HuH-7 (cell line): ENCODE measurements at regions not wholly inside any gene's neighbourhood (a gene's known extent, or its start where the extent isn't known, plus 50 kb on each side); places are given as distances from the start of the nearest gene placed in this dataset.

Experiments used
- DNase-seq: peaks from one replicate; pipeline ENCODE4 v3.0.0; 2011; ENCODE audit warnings: low spot score

GRCh38 chr14:65281991-65282895 is 130.3 kb upstream of the FUT8 start:
- DNase-seq: no peak

- DNase-seq: no peak
Measured at GRCh38 chr14:65282896-65283253, 129.7 kb upstream of the FUT8 start.

- no peak for DNase-seq
Measured at GRCh38 chr14:65286443-65286842, 126.1 kb upstream of the FUT8 start.

- no peak for DNase-seq
Measured at GRCh38 chr14:65287264-65288131, 125.0 kb upstream of the FUT8 start.

GRCh38 chr14:65290830-65291229 is 121.7 kb upstream of the FUT8 start:
- no peak for DNase-seq

GRCh38 chr14:65291531-65291930 is 121.0 kb upstream of the FUT8 start:
- no peak for DNase-seq

GRCh38 chr14:65294816-65295215 is 117.7 kb upstream of the FUT8 start:
- no peak for DNase-seq

GRCh38 chr14:65296402-65296801 is 116.1 kb upstream of the FUT8 start:
- no peak for DNase-seq

- no peak for DNase-seq
Measured at GRCh38 chr14:65296876-65297275, 115.7 kb upstream of the FUT8 start.

- DNase-seq: peak; percentile 42
Measured at GRCh38 chr14:65297744-65298143, 114.8 kb upstream of the FUT8 start.

- no peak for DNase-seq
Measured at GRCh38 chr14:65299826-65300225, 112.7 kb upstream of the FUT8 start.

- peak; percentile 30 for DNase-seq
Measured at GRCh38 chr14:65301862-65302539, 110.5 kb upstream of the FUT8 start.

- DNase-seq: no peak
Measured at GRCh38 chr14:65302571-65303189, 109.8 kb upstream of the FUT8 start.

- DNase-seq: no peak
Measured at GRCh38 chr14:65303190-65303898, 109.2 kb upstream of the FUT8 start.

GRCh38 chr14:65303899-65304222 is 108.7 kb upstream of the FUT8 start:
- DNase-seq: no peak

GRCh38 chr14:65304239-65304638 is 108.3 kb upstream of the FUT8 start:
- no peak for DNase-seq

GRCh38 chr14:65304963-65305362 is 107.6 kb upstream of the FUT8 start:
- DNase-seq: no peak

GRCh38 chr14:65308536-65308935 is 104.0 kb upstream of the FUT8 start:
- DNase-seq: no peak

- no peak for DNase-seq
Measured at GRCh38 chr14:65310568-65310967, 102.0 kb upstream of the FUT8 start.

GRCh38 chr14:65312859-65313258 is 99.7 kb upstream of the FUT8 start:
- DNase-seq: no peak

- no peak for DNase-seq
Measured at GRCh38 chr14:65318636-65319506, 93.7 kb upstream of the FUT8 start.
